ENCODE measurements at regions not wholly inside any gene's neighbourhood (a gene's known extent, or its start where the extent isn't known, plus 50 kb on each side); places are given as distances from the start of the nearest gene placed in this dataset.

DNA sequence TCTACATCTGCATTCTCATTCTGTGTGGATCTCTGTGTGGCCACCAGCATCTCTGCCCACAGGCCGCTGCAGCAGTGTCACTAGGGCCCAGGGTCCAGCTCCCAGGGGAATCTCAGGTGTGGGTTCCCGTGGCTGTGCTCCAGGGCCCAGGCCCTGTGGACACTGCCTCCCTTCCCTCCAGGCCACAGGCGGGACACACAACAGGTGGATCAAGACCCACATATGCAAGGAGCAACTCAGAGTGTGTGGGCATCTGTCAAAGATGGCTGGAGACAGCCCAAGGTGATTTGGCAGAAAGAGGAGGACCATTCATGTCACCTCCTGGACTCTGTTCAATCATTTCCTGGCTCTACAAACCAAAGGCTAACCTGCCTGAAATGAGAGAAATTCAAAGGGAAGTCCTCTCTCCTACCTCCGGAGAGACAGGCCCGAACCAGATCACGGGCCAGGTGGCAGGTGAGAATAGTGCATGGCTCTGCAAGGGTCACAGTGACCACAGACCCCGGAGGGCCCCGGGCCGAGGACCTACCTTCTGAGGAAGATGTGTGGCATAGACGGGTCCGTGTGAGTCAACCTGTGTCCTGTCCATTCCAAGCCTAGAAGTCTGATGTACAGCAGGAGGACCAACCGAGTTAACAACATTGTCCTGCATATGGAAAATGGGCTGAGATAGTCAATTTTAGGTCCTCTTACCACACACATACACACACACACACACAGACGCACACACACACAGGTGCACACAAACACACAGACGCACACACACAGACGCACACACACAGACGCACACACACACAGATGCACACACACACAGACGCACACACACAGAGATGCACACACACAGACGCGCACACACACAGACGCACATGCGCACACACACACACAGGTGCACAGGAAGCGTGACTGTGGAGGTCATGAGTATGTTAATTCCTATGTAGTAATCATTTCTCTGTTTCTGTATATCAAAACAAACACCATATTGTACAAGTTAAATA, 1068.5 kb downstream of the BRD1 start:
- TF ChIP-seq, protein P1, sequence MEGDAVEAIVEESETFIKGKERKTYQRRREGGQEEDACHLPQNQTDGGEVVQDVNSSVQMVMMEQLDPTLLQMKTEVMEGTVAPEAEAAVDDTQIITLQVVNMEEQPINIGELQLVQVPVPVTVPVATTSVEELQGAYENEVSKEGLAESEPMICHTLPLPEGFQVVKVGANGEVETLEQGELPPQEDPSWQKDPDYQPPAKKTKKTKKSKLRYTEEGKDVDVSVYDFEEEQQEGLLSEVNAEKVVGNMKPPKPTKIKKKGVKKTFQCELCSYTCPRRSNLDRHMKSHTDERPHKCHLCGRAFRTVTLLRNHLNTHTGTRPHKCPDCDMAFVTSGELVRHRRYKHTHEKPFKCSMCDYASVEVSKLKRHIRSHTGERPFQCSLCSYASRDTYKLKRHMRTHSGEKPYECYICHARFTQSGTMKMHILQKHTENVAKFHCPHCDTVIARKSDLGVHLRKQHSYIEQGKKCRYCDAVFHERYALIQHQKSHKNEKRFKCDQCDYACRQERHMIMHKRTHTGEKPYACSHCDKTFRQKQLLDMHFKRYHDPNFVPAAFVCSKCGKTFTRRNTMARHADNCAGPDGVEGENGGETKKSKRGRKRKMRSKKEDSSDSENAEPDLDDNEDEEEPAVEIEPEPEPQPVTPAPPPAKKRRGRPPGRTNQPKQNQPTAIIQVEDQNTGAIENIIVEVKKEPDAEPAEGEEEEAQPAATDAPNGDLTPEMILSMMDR (conservative IDR thresholded peaks at IDR 0.05; ENCODE audit: low read depth in 2 of 2) = no peak
- TF ChIP-seq EZH2phosphoT487 (IDR thresholded peaks at IDR 0.05; ENCODE audit: unreplicated experiment) = no peak

Data from GM23338 (cell line).